KBM-7 (cell line): ENCODE measurements at regions not wholly inside any gene's neighbourhood (a gene's known extent, or its start where the extent isn't known, plus 50 kb on each side); places are given as distances from the start of the nearest gene placed in this dataset.

ENCODE experiments used
- DNase-seq: peaks from one replicate; pipeline ENCODE4 v3.0.0-alpha.2; 2015
- in situ Hi-C: fragments of 300-500 bp; cut with MboI; formaldehyde crosslinking; loops from 2 replicates; pipeline ENCODE4 v1.14.3; 2020; ENCODE audit warnings: low sequenced_read_pairs, low pct_unique_long_range_greater_than_20kb, mixed read lengths

GRCh38 chr6:163893609-163894189, 479.2 kb downstream of the QKI start:
- DNase-seq = no peak
- in situ Hi-C loops = no loop called here

GRCh38 chr6:163892824-163893561, 478.5 kb downstream of the QKI start:
- DNase-seq = no peak
- in situ Hi-C loops = no loop called here

GRCh38 chr6:163889904-163890514, 475.5 kb downstream of the QKI start:
- DNase-seq = no peak

GRCh38 chr6:163888030-163888819, 473.7 kb downstream of the QKI start:
- in situ Hi-C loops = no loop called here

More at GRCh38 chr6:163889904-163890514, 475.5 kb downstream of the QKI start:
- in situ Hi-C loops = no loop called here

GRCh38 chr6:163886428-163886827, 471.9 kb downstream of the QKI start:
- DNase-seq = no peak
- in situ Hi-C loops = no loop called here

More at GRCh38 chr6:163888030-163888819, 473.7 kb downstream of the QKI start:
- DNase-seq = no peak

DNA sequence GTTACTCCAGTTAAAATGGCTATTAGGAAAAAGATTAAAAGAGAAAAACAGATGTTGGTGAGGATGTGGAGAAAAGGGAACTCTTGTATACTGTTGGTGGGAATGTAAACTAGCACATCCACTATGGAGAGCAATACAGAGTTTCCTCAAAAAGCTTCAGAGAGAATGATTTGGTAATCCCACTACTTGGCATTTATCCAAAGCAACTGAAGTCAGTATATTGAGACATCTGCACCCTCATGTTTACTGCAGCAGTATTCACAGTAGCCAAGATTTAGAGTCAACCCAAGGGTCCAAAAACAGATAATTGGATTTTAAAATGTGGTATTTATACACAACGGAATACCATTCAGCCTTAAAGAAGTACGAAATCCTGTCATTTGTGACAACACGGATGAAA, 469.5 kb downstream of the QKI start:
- in situ Hi-C loops = no loop called here
- DNase-seq = no peak

GRCh38 chr6:163878698-163879097, 464.2 kb downstream of the QKI start:
- in situ Hi-C loops = no loop called here
- no peak for DNase-seq

DNA sequence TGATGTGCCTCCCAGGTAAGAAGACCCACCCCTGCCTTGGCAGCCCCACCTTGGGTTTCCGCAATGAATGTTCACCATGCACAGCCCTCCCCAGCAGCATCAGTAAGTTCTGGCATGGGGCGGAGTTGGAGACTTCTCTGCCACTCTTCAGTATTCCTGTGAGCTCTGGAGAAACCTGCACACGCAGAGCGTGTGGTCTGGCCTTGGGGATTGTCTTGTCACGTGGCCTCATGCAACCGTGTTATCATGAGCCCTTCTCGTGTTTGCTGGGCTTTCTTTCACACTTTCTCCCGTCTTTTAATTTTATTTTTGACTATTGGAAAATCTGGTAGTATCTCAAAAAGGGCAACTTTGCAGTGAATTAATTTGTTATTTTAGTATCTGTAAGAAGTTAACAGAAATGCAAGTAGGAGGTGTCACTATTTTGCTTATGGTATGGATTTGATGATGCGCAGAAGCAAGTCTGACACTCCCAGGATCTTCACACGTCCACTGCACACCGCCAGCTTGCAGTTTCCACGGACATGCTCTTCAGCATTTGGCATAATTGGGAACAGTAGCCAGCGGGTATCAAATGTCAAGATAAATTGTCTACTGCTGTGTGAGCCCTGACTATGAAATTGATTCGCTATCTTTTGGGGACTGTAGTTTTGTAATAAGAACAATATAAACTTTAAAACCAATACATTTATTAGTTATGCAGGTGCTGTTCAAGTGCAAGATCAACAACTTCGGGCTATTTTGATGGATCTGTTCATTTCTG, 463.5 kb downstream of the QKI start:
- no peak for DNase-seq
- in situ Hi-C loops = no loop called here

DNA sequence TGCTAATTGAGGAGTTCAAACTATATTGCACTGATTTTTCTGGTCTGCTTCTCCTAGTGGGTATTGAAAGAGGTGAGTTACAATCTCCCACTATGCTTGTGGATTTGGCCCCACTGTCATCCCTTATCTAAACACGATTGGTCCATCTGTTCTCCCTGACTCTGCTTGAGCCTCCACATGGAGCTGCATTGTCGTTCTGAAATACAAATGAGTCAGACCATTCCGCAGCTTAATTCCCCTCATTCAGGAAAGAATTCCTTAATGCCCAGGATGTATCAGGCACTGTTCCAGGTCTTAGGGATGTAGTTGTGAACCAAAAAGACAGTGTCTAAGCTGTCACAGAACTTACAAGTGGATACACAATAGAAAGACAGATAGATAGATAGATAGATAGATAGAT, 461.9 kb downstream of the QKI start:
- in situ Hi-C loops = no loop called here
- no peak for DNase-seq

DNA sequence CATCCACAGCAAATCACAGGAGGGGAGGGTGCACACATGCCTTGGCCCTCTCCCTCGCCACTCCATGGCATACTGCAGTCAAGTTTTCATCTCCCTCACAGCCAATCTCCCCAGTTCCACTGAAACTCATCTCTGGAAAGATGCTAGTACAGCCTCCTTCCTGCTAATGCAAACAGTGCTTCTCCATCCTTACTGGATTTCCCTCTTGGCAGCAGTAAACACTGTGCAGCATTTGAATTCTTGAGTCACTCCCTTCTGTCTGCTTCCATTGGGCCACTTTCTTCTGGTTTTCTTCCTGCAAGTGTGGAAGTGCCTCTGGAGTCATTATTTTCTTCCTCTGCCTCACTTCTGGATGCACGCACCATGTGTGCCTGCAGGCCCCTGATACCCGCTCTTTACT, 460.3 kb downstream of the QKI start:
- DNase-seq = no peak
- in situ Hi-C loops = no loop called here

DNA sequence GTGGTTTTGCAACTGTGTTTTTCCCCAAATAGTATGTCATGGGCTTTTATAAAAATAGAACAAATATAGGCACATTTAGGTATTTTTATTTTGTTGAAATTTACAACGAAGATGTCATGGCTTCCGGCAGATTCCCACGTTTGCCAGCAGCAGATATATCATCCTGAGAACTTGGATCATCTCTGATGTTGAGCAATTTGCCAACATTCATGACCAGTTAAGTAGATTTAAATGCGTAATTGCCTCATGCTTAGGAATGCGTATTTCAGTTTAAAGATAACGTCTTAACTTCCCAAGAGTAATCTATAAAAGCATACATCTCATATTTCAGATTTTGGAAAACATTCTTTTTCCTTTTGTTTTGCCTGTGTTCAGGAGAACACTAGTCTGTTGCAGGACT, 457.8 kb downstream of the QKI start:
- in situ Hi-C loops = no loop called here
- DNase-seq = no peak

DNA sequence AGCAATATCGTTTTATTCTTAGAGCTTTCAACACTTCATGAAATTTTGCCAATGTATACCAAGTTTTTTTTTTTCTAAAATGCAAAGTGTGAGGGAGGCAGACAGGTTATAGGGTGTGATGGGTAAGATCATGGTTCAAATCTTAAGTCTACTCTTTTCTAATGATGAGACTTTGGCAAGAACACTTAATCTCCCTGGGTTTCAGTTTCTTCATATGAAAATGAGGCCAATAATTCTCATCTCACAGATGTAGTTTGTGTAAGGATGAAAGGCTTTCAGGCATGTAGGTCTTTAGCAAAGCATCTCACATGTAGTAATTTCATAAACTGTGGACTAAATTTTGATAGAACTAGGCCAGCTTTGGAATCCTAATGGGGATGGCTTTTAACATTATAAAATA, 457.1 kb downstream of the QKI start:
- in situ Hi-C loops = no loop called here
- DNase-seq = no peak

GRCh38 chr6:163867518-163868292, 453.2 kb downstream of the QKI start:
- in situ Hi-C loops = no loop called here

DNA sequence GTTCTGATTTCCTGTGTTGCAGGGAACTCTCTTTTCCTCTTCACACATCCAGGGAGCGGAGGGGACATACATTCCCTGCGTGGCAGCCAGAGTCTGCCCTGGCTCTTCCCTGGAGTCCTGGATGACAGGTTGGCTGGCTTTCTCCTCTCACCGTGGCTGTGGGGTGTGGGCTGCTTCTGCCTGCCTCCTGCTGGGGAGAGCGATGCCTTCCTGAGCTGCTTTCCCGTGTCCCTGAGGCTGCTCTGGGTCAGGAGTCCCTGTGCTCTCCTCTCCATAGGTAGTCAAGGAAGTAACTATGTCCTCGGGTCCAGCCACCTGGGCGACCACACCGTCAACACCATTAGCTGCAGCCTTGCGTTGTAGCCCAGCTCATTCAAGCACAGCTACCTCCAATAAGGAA, 451.7 kb downstream of the QKI start:
- DNase-seq = no peak
- in situ Hi-C loops = no loop called here

More at GRCh38 chr6:163867518-163868292, 453.2 kb downstream of the QKI start:
- no peak for DNase-seq

DNA sequence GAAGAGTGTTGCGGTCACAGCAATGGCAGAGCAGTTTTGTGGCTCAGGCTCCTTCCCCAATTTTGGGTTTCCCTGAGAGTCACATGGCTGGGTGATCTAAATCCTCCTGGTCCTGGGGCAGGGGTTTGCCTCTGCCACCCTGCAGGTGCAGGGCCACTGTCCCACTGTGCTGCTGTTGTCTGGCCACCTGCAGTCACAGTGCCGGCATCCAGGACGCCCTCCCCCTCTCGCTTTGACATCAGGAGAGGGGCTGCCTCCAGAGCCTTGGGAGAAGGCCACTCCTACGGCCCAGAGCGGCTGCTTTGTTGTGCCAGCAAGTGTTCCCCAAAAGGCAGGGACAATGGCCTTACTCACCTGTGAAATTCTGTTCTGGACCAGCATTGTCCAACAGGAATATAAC, 449.0 kb downstream of the QKI start:
- DNase-seq = no peak
- in situ Hi-C loops = no loop called here

DNA sequence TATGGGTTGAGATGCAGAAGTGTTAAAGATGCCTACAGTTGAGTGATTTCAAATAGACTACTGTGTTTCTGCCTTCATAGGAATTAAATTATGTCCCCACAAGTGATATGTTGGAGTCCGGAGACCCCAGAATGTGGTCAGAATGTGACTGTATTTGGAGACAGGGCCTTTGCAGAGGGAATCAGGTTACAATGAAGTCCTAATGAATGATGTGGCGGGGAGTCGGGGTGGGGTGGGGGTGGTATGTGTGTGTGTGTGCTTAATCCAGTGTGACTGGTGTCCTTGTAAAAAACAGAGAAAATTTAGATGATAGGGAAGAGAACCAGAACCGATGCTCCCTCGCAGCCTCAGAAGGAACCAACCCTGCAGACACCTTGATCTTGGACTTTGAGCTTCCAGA, 448.2 kb downstream of the QKI start:
- no peak for DNase-seq
- in situ Hi-C loops = no loop called here

DNA sequence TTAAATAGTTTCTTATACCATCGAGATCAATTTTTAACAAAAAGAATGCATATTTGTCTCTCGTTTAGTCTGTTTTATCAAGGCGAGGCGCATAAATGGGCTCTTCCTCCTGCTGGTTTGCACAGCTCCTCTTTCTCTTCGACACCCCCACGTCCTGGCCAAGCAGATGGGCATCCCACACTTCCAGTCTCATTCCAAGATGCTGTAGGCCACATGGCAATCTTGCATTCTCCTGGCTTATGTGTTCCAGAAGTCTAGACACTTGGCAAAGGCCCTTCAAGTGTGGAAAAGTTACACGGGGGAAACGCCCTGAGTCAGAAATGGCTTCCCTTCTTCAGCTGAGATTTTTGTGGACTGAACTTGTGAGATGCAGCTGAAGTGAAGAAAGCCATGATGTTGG, 447.1 kb downstream of the QKI start:
- no peak for DNase-seq
- in situ Hi-C loops = no loop called here

DNA sequence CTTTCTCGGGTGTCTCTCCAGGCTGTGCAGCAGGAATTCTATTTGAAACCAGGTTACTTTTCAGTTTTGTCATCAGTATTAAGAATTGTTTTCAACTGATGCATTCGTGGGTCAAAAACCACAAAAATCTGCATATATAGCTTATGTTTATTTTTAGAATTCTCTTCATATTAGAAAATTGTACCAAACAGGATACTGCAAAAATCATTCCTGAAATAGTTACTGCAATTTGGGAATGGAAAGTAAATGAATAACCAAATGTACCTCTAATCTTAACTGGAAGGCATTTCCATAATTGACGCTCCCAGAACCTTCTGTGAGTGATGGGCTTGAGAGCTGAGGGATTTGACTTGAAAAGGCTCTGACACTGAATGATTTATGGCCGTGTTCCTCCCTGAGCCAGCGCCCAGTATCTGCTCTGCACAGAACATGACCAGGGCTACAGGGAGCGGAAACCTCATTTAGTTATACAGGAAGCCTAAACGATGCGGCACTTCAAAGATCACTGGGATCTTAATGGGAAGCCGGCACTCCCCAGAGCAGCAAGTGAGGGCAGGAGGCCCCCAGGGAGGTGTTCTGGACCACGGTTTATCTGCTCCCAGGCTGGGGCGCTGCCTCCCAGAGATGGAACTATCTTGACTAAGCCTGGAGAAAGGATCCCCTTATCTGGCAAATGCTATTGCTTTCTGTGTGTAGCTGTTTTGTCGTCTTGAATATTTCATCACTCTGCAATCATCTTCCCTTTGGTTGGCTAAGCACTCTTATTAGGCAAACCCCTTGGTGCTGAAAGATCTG, 446.0 kb downstream of the QKI start:
- peak; percentile 13 for DNase-seq
- in situ Hi-C loops = no loop called here
